ENCODE measurements at regions not wholly inside any gene's neighbourhood (a gene's known extent, or its start where the extent isn't known, plus 50 kb on each side); places are given as distances from the start of the nearest gene placed in this dataset.

DNA sequence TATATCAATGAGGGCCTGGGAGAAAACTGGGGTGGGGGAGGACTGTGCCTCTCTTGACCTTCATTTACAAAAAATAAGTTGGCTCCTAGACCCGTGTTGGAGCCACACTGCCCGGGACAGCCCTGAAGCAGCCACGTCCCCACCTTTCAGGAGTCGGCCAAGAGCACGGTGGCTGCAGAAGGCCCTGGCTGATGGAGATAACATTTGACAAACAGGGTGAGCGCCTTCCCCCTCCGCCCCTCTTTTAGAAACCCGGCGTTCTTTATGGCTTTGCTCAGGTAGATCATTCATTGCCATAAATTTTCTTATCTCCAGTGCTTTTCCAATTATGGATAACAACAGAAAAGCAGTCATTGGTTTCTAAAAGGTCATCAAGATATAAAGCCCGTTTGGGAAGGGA lies 398.1 kb upstream of the TNRC6C start:
- no peak for TF ChIP-seq EP300 (IDR thresholded peaks at IDR 0.05; ENCODE audit: low read depth)
- TF ChIP-seq, protein P1, sequence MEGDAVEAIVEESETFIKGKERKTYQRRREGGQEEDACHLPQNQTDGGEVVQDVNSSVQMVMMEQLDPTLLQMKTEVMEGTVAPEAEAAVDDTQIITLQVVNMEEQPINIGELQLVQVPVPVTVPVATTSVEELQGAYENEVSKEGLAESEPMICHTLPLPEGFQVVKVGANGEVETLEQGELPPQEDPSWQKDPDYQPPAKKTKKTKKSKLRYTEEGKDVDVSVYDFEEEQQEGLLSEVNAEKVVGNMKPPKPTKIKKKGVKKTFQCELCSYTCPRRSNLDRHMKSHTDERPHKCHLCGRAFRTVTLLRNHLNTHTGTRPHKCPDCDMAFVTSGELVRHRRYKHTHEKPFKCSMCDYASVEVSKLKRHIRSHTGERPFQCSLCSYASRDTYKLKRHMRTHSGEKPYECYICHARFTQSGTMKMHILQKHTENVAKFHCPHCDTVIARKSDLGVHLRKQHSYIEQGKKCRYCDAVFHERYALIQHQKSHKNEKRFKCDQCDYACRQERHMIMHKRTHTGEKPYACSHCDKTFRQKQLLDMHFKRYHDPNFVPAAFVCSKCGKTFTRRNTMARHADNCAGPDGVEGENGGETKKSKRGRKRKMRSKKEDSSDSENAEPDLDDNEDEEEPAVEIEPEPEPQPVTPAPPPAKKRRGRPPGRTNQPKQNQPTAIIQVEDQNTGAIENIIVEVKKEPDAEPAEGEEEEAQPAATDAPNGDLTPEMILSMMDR (IDR thresholded peaks at IDR 0.05), result no peak

All from transverse colon (tissue), 3 donors.